ENCODE measurements at regions not wholly inside any gene's neighbourhood (a gene's known extent, or its start where the extent isn't known, plus 50 kb on each side); places are given as distances from the start of the nearest gene placed in this dataset.
A peak's percentile ranks its signal among the peaks of the same experiment; 100 is the strongest.
"Not testable (repeated sequence)": the region's sequence is repeated elsewhere in the genome, so short reads cannot be mapped to it uniquely, and the experiment has no call there.

GRCh38 chr1:99504287-99504686 is 141.6 kb upstream of the PALMD start:
- DNase-seq = no peak

GRCh38 chr1:99506631-99507030 is 139.3 kb upstream of the PALMD start:
- no peak for DNase-seq

DNA sequence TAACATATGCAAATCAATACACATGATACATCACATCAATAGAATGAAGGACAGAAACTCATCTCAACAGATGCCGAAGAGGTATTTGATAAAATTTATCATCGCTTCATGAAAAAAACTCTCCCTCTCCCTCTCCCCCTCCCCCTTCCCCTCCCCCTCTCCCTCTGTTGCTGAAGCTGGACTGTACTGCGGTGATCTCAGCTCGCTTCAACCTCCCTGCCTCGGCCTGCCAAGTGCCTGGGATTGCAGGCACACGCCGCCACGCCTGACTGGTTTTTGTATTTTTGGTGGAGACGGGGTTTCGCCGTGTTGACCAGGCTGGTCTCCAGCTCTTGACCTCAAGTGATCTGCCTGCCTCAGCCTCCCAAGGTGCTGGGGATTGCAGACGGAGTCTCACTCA is 138.5 kb upstream of the PALMD start:
- not testable (repeated sequence) for DNase-seq

DNA sequence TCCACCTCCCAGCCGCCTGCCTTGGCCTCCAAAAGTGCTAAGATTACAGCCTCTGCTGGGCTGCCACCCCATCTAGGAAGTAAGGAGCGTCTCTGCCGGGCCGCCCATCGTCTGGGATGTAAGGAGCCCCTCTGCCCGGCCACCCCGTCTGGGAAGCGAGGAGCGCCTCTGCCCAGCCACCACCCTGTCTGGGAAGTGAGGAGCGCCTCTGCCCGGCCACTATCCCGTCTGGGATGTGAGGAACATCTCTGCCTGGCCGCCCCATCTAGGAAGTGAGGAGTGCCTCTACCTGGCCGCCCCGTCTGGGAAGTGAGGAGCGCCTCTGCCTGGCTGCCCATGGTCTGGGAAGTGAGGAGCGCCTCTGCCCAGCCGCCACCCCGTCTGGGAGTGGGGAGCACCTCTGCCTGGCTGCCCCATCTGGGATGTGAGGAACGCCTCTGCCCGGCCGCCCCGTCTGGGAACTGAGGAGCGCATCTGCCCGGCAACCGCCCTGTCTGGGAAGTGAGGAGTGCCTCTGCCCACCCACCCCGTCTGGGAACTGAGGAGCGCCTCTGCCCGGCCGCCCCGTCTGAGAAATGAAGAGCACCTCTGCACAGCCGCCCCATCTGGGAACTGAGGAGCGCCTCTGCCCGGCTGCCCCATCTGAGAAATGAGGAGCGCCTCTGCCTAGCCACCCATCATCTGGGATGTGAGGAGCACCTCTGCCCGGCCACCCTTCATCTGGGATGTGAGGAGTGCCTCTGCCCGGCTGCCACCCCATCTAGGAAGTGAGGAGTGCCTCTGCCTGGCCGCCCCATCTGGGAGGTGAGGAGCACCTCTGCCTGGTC is 137.8 kb upstream of the PALMD start:
- no peak for DNase-seq

DNA sequence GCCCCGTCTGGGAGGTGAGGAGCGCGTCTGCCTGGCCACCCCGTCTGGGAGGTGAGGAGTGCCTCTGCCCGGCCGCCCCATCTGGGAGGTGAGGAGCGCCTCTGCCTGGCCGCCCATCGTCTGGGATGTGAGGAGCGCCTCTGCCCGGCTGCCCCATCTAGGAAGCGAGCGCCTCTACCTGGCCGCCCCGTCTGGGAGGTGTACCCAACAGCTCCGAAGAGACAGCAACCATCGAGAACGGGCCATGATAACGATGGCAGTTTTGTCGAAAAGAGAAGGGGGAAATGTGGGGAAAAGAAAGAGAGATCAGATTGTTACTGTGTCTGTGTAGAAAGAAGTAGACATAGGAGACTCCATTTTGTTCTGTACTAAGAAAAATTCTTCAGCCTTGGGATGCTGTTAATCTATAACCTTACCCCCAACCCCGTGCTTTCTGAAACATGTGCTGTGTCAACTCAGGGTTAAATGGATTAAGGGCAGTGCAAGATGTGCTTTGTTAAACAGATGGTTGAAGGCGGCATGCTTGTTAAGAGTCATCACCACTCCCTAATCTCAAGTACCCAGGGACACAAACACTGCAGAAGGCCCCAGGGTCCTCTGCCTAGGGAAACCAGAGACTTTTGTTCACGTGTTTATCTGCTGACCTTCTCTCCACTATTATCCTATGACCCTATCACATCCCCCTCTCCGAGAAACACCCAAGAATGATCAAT is 137.0 kb upstream of the PALMD start:
- not testable (repeated sequence) for DNase-seq

DNA sequence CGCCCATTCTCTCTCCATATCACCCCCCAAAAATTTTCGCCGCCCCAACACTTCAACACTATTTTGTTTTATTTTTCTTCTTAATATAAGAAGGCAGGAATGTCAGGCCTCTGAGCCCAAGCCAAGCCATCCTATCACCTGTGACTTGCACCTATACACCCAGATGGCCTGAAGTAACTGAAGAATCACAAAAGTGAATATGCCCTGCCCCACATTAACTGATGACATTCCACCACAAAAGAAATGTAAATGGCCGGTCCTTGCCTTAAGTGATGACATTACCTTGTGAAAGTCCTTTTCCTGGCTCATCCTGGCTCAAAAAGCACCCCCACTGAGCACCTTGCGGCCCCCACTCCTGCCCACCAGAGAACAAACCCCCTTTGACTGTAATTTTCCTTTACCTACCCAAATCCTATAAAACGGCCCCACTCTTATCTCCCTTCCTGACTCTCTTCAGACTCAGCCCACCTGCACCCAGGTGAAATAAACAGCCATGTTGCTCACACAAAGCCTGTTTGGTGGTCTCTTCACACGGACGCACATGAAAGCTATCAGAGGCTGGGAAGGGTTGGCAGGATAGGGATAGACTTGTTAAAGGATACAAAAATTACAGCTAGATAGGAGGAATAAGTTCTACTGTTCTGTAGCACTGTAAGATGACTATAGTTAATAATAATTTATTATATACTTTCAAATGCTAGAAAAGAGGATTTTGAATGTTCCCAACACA is 130.9 kb upstream of the PALMD start:
- not testable (repeated sequence) for DNase-seq

GRCh38 chr1:99516141-99516540 is 129.8 kb upstream of the PALMD start:
- DNase-seq = no peak

GRCh38 chr1:99520121-99520520 is 125.8 kb upstream of the PALMD start:
- DNase-seq = no peak

GRCh38 chr1:99525331-99525730 is 120.6 kb upstream of the PALMD start:
- DNase-seq = no peak

- DNase-seq = no peak
Observed at GRCh38 chr1:99527078-99527477, 118.8 kb upstream of the PALMD start.

DNA sequence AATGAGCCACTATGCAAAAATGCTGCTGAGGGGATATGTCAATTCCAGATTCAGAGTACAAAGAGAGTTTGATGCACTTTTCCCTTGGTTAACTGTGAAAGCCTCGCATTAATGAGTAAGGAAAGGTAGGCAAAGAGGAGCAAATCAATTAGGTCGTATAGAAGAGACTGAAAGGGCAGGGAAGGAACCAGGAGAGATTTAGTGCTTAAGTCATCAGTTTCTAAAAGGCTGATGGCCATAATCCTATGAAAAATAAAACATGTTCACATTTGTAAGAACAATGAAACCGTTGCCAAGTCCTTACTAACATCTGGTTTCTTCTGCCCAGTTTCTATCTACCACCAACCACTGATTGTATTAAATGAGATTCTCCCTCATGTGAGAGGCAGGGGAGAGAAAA is 118.4 kb upstream of the PALMD start:
- peak; percentile 12 for DNase-seq

DNA sequence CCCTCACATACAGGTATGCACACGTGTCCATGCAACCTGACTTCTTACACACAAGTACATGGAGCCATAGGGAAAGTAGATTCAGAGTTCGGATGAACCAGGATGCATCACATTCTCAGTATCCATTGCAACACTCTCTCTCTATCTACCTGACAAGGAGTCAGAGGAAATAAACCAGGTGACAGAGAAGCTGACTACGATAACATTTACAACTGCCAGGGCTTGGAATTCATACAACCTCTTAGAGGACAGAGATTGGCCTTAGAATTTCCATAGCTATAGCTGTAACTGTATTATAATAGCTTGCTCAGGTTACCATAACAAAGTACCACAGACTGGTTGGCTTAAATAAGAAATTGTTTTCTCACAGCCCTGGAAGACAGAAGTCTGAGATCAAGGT is 116.9 kb upstream of the PALMD start:
- no peak for DNase-seq

GRCh38 chr1:99531578-99532275 is 114.2 kb upstream of the PALMD start:
- DNase-seq = no peak

DNA sequence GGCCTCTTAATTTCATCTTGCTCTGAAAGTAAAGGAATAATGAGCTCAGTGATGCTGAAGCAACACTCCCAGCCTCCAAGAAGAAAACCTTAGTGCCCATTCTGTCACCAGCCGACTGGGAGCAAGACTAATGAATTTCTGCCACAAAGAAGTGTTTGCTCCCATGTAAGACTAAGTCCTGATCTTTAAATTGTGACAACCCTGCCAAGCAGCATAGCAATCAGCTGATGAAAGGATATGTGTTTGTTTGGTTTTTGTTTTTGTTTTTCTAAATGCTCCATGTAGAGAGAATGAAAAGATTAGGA is 113.7 kb upstream of the PALMD start:
- DNase-seq = no peak

DNA sequence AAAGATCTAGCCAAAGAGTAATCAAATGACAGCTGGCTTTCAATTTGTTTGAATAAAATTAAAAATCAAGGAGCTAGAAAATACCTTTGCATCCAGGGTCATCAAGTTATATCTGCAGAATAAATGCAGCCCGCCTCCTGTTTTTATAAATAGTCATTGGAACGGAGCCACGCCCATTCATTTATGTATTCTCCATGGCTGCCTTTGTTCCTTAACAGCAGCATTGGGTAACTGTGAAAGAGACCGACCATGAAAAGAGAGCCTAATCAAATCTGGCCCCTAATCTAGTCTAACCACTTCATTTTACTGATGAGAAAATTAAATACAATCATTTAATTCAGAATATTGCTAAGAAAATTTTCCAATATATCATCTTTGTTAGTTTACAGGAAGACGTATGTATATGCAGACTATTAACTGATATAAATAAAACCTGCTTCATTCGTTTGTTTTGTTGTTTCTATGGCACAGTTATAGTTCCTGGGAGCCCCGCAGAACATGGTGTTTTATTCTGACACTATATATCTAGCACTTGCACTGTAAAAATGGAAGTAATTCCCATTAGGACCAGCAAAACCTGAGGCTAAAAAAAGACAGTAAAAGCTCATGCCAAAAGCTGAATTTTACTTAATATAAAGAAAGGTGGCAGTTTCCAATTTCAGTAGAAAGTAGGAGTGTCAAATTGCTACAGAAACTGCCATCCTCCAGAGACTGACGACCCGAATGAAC is 111.8 kb upstream of the PALMD start:
- no peak for DNase-seq

DNA sequence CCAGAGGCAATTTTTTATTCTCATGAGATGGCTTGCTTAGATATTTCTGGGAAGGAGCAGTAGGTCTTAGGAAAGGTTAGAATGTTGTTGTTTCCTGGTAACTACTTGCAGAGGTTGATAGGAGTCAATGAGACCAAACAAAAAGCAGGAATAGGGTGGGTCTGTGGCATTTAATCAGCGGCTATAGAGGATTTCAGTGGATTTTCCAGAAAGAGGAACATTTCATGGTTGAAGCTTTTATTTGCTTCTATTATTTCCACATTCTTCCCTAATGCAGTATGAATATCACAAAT is 111.3 kb upstream of the PALMD start:
- DNase-seq = no peak

DNA sequence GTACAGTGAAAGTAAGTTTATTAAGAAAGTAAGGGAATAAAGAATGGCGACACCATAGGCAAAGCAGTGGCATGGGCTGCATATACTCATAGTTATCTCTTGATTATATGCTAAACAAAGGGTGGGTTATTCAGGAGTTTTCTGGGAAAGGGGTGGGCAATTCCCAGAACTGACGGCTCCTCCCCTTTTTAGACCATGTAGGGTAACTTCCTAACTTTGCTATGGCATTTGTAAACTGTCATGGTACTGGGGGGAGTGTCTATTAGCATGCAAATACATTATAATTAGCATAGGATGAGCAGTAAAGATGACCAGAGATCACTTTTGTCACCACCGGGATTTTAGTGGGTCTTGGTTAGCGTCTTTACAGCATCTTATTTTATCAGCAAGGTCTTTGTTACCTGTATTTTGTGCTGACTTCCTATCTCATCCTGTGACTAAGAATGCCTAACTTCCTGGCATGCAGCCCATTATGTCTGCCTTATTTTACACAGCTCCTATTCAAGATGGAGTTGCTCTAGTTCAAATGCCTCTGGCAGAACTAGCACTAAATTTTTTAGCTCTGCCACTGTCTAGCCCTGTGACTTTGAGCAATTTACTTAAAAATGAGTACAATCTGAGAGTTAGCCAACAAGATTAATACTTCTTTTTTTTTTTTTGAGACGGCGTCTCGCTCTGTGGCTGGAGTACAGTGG is 110.3 kb upstream of the PALMD start:
- DNase-seq = no peak

GRCh38 chr1:99537886-99538617 is 107.9 kb upstream of the PALMD start:
- DNase-seq = no peak

DNA sequence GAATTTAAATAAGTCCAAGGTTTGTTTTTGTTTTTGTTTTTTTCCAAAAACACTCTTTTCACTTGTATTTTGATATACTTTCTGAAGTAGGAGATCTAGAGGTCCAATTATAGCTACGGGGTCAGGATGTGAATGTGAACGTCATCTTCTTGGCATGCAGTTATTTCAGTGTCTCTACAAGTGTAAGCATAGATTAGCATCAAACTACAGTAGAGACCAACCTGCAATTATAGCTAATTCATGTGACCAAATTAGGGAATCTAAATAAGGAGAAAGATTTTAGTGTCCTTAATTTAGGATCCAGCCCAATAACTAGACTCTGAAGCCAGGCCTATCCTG is 107.3 kb upstream of the PALMD start:
- no peak for DNase-seq

GRCh38 chr1:99539131-99539530 is 106.8 kb upstream of the PALMD start:
- DNase-seq = no peak

DNA sequence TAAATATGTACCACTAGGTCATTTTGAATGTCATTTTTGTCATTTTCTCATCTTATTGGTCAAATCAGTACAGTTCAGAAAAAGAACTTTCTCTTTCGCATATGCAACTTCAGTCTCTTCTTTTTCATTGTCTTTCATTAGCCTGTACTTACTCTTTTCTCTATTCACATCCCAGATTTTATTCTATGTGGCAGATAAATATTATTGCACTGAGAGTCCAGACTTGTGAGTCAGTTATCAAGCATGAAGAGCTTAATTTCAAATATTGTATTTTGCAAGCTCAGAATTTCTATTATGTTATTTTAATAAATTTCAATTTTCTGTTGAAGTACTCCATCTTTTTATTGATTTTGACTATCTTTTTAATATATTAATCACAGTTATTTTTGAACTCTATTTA is 105.2 kb upstream of the PALMD start:
- no peak for DNase-seq

- peak; percentile 26 for DNase-seq
Observed at GRCh38 chr1:99544328-99544727, 101.6 kb upstream of the PALMD start.

All from RPMI8226 (cell line).